HG03175 (cell line): ENCODE measurements at regions not wholly inside any gene's neighbourhood (a gene's known extent, or its start where the extent isn't known, plus 50 kb on each side); places are given as distances from the start of the nearest gene placed in this dataset.
"Not testable (repeated sequence)": the region's sequence is repeated elsewhere in the genome, so short reads cannot be mapped to it uniquely, and the experiment has no call there.

Experiments used
- ATAC-seq: cut with Tn5 transposase; IDR thresholded peaks from one replicate; pipeline ENCODE4 v1.9.1; 2021; ENCODE audit warnings: mild to moderate bottlenecking, moderate library complexity; ENCODE audit not compliant: unreplicated experiment

GRCh38 chr1:101465941-101466340 lies 229.1 kb downstream of the S1PR1 start:
- ATAC-seq, result no peak

- ATAC-seq, result peak; percentile 52
Observed at GRCh38 chr1:101474039-101474665, 237.3 kb downstream of the S1PR1 start.

GRCh38 chr1:101476541-101476940 lies 239.7 kb downstream of the S1PR1 start:
- no peak for ATAC-seq

- ATAC-seq, result no peak
Observed at GRCh38 chr1:101479945-101480344, 243.1 kb downstream of the S1PR1 start.

GRCh38 chr1:101482306-101482705 lies 245.5 kb downstream of the S1PR1 start:
- no peak for ATAC-seq

- ATAC-seq, result no peak
Observed at GRCh38 chr1:101483982-101484688, 247.3 kb downstream of the S1PR1 start.

- ATAC-seq, result no peak
Observed at GRCh38 chr1:101484689-101485338, 248.0 kb downstream of the S1PR1 start.

GRCh38 chr1:101485712-101486111 lies 248.9 kb downstream of the S1PR1 start:
- ATAC-seq, result no peak

- ATAC-seq, result not testable (repeated sequence)
Observed at GRCh38 chr1:101492144-101492543, 255.3 kb downstream of the S1PR1 start.

- ATAC-seq, result not testable (repeated sequence)
Observed at GRCh38 chr1:101493920-101494319, 257.1 kb downstream of the S1PR1 start.

GRCh38 chr1:101496109-101496508 lies 259.3 kb downstream of the S1PR1 start:
- no peak for ATAC-seq

- ATAC-seq, result no peak
Observed at GRCh38 chr1:101497881-101498559, 261.2 kb downstream of the S1PR1 start.

GRCh38 chr1:101504106-101504505 lies 267.3 kb downstream of the S1PR1 start:
- ATAC-seq, result not testable (repeated sequence)

GRCh38 chr1:101505240-101505639 lies 268.4 kb downstream of the S1PR1 start:
- ATAC-seq, result not testable (repeated sequence)

GRCh38 chr1:101506541-101507164 lies 269.8 kb downstream of the S1PR1 start:
- peak; percentile 82 for ATAC-seq

- no peak for ATAC-seq
Observed at GRCh38 chr1:101507547-101507971, 270.7 kb downstream of the S1PR1 start.

GRCh38 chr1:101508913-101509312 lies 272.1 kb downstream of the S1PR1 start:
- ATAC-seq, result no peak

GRCh38 chr1:101509370-101509769 lies 272.6 kb downstream of the S1PR1 start:
- no peak for ATAC-seq

- no peak for ATAC-seq
Observed at GRCh38 chr1:101511202-101511891, 274.5 kb downstream of the S1PR1 start.

- peak; percentile 90 for ATAC-seq
Observed at GRCh38 chr1:101520302-101520701, 283.5 kb downstream of the S1PR1 start.
